DMS153 (cell line): ENCODE measurements at regions not wholly inside any gene's neighbourhood (a gene's known extent, or its start where the extent isn't known, plus 50 kb on each side); places are given as distances from the start of the nearest gene placed in this dataset.
A peak's percentile ranks its signal among the peaks of the same experiment; 100 is the strongest.

ENCODE experiments used
- DNase-seq: peaks from one replicate; lab custom pipeline; 2025; lab: John Stamatoyannopoulos, UW

DNA sequence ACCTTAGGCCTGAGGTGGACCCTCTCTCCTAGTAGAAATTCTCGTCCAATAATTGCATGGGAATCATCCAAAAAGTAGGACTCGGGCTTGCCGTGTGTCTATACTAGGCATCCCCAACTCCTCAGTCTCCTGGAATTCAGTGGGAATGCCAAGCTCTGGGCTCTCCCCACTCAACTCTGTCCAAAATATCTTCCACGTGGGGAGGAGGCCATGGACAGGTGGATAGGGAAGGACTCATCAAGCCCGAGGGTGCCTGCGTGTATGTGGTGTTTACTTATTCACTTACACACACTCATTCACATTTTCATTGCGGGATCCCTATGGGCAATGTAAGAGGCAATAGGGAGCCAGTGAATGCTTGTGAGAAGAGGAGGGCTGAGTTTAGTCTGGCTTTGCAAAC is 383.3 kb downstream of the MN1 start:
- DNase-seq: no peak

DNA sequence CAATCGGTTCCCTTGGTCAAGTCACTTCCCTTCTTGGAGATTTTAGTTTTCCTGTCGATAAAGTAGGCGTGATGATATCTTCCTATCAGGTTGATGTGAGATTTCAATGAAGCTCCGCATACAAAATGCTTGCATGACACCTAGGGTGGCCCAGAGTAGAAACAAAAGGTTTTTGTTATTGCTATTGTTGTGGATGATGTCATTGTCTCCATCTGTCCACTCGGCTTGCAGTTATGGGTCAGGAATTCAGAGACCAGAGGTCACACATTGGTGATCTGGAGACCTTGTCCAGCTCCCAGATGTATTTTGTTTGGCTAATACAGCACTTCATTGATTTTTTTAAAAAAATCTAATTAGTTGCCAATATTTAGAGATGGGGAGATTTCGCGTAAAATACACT is 382.1 kb downstream of the MN1 start:
- DNase-seq: no peak

DNA sequence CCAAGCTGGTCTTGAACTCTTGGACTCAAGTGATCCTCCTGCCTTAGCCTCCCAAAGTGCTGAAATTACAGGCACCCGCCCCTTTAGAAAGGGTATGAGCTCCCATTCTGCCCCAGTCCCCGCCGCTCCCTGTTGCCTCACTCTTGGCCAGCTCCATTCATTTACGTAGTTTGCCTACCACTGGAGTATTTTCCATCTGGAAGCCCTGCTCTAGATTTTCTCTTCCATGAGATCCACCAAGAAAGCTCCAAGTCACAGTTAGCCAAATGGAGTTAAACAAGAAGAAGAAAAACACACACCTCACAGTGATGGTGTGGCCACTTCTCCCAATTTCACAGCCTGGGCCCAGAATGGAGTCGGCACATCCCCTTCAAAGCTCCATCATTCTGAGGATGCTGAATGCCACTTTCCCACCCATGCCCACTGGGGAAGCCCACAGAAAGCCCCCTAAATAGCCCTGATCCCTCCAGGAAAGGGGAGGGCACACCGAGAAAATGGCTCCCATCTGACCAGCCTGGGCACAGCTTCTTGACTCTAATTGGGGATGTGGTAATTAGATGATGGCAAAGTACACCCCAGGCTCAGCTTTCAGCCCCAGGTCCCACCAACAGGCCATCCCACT is 381.2 kb downstream of the MN1 start:
- DNase-seq: no peak

DNA sequence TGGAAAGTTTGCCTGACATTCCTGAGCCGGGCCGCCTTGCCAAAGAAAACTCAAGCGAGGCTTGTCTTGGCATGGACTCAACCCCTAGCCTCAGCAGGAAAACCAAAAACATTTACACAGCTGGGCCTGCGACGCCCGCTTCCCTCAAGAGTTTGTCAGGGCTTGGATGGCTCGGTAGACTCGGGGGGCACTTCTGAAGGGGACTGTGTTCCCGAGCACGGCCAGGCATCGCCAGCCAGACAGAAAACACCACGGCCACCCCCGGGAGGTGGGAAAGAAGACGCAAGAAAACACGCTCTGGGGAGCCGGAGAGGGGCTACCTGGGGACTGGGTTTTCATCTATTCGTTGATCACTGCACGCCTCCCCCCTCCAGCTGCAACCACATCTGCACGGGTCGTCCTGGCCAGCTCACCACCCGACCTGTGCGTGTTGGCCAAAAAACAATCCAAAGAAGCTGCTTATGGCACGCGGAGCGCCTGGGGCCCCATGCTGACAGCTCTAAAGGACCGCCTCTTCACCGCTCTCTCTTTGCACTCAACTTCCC is 380.7 kb downstream of the MN1 start:
- DNase-seq: no peak

DNA sequence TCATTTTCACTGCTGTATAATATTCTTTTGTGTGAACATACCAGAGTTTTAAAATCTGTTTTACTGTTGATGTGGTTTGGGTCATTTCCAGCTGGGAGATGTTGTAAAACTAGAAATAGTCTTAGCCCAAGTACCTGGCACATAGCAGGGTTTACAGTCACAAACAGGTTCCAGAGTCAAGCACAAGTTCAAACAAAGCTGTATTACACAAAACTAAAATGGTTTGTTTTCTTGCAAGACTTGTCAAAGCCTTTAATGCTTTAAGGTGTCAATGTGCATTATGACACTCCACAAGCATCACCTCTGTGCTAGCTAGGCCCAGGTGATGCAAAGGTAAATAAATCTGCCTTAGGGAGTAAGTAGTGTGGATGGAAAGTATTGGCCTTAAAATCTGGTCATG is 379.1 kb downstream of the MN1 start:
- no peak for DNase-seq

DNA sequence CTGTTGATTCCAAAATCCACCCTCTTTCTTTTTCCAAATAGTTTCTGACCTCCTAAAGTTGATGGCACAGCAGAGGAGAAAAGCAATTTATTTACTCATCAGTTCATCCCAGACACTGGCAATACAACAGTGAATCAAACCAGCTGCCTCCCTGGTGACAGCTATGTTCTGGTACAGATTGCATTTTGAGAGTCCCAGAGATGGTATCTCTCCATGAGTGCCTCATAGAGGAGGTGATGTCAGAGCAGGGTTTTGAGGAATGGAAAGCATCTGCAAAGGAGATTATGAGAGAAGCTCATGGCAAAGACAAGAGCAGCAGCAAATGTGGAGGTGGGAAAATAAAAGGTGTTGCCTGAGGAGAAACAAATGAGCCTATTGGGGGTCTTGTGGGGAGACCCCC is 377.2 kb downstream of the MN1 start:
- DNase-seq: no peak

DNA sequence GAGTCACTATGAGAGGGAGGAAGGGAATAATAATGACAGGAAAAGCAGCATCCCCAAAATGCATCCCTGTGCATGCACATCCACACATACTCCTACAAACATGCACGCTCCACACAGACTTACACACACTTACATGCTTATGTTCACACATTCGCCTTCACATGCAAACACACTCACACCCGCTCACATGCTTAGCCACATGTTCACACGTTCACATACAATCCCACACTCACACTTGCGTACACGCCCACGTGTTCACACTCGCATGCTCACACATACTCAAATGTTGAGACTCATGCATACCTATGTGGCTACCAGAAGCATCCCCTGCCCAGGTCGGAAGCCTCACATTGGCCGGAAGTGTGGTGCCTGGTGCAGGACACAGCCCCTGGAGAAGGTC is 372.1 kb downstream of the MN1 start:
- DNase-seq: no peak

DNA sequence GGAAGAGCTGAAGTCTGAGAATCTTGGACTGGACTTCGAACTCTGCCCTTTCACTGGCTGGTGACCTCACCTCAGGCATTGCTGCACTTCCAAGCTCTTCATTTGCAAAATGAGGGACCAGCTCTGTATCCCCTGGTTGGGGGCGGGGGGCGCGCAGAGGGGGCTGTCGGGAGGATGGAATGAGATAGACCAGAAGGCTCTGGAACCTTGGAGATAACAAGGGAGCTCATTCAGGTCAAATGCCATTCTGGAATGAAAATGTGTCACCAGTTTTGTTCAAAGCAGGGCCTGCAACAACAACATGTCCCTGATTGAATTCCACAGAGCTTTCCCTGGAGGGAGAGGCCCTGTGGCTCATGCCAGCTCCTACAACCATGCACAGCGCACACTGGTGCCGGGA is 370.5 kb downstream of the MN1 start:
- no peak for DNase-seq

DNA sequence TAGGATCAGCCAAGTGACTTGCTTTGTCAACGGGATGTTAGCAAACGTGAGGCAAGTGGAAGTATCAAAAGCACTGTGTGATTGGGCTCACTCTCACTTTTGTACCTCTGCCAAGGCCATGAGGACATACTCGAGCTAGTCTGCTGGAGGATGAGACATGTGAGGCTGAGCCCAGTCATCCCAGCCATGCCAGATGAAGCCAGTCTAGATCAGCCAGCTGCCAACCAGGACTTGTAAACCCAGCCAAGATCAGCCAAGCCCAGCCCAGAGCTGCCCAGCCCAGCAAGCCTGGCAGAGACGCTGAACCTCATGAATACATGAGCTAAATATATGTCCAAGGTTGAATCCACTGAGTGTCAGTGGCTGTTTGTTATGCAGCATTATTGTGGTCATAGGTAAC is 369.7 kb downstream of the MN1 start:
- DNase-seq: no peak

DNA sequence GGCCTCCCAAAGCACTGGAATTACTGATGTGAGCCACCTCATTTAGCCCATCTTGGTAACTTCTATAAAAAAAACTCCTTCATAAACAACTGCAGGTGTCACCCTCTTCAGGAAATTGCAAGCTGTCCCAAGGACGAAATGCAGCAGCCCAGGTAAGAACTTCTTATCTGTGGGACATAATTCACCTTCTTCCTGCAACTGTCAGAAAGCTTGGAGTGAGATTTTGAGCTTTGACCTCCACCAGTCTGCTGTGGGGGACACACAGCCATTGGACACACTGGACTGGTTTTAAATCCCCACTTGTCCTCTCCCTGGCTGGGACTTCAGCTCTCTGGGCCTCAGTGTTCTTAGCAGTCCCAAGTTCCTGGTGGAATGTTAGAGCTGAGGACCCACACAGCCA is 368.5 kb downstream of the MN1 start:
- no peak for DNase-seq

DNA sequence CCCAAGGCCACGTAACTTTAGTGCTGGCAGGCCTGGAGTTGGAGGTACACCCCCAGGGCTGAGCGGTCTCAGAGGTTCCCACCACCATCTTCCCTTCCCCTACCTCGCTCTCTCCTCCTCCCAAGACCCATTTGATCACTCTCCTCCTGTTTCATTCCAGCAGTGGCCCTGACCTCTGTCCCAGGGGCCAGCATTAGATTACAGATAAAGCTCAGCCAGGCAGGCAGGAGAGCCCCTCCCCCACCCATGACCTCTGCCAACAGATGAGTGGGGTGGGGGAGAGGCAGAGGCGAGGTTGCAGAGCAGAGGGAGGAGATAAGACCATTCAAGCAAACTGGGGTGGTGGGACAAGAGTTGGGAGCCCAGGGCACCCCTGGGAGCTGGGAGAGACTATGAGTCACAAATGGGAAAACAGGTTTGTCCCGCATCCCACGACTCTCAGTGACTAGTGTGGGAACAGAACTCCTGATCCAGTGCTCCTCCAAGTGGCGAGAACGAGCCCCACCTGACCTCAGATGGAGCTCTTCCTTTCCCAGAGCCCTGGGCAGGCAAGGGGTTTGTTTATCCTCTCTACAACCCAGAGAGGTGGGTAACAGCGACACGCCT is 367.9 kb downstream of the MN1 start:
- no peak for DNase-seq

DNA sequence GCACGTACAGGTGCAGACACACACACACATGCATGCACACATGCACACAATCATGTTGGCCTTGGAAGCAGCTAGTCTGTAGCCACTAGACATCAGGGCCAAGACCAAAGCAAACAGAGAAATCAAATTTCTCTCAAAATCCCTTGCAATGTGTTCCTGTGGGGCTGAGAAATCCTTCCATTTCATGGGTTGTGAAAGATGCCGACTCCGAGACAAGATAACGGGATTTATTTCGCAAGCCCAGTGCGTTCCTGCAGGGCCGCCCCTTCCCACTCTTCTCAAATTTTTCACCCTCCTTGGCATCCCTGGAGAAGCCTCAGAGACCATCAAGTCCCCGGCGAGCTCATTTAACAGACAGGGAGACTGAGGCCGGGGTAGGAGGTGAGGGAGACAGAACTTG is 366.7 kb downstream of the MN1 start:
- no peak for DNase-seq

DNA sequence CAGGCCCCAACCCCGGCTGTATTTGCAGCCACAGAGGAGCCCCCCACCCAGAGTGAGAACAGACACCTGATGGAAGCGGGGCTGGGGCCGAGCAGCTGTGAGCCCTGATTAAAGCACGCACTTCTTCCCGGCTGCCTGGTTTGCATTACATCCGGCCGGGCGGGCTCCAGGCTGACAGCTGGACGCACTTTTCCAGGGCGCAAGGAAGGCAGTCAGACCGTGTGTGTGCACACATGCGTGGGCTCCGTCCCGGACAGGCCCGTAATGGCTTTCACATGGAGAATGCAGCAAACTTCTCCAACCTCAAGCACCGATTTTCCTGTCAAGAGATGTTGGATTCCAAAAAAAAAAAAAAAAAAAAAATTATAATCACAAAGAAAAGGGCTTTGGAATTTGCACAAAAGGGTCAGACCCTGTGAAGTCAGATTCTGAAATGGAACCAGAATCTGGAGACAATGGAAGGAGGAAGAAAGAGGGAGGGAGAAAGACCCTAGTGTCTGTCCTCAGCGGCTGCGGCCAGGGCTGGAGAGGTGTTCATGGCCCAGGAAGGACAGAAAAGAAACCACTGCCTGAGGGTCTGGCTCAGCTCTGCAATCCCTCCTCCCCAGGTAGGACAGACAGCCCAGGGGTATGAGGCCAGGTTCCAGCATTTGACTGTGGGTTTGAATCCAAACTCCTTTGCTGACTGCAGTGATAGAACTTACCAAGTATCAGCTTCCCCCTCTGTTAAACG is 365.5 kb downstream of the MN1 start:
- peak; percentile 30 for DNase-seq

DNA sequence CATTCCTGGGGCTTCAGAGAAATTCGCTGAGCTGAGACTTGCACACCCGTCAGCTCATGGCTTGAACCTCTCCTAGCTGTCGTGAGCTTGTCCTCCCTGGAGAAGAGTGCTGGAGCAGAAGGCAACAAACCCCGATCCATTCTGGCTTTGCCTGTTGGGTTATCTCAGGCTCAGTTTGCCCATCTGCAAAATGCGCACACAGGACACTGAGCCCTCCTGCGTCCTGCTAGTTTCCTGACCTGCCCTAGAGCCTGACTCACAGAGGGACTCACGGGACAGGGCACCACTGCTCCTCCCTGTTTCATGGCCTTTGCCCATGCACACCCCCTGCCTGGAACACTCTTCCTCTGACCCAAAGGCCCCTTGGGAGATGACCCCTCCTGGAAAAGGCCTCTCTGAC is 365.0 kb downstream of the MN1 start:
- DNase-seq: no peak

DNA sequence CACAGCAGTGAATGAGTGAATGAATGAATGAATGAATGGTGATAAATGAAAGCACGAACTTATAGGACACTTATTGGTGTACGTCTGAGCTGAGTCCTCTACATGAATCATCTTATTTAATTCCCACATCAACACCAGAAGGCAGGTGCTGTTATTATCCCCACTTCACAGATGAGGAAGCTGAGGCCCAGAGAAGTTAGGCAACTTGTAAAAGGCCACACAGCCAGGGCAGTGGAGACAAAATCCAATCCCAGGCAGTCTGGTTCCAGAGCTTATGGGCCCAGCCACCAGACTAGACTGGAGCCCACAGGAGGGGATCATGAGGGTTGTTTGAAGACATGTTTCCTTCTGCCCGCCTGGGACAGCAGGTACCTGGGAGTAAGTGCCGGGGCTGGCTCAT is 364.0 kb downstream of the MN1 start:
- no peak for DNase-seq

DNA sequence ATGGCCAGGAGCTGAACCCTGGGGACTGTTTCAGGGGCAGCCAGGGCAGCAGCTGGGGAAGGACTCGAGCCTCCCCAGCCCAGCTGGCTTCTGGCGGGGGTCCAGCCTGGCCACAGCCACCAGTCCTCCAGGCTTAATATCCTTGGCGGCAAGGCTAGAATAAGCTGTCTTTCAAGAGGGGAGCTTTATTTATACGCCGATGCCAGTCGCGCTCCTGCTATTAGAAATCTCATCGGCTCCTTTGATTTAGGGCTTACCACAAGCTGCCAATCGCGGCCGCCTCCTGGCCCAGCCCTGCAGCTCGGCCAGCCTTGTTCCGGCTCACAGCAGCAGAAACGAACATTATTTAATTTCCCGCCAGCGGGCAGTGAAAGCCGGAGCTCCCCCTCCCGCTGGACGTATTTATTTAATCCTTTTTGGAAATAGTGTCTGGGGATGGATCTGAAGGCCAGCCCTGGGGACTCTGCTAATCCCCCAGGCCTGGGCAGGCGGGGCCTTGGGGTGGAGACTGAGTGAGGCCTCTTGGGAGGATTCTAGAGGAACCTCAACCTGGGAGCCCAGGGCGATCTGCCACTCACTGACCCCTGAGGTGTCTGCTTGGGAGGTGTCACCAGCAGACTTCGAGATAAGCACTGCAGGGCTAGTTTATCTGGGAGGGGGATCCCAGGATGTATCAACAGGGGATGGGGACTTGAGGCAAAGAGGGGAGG is 363.1 kb downstream of the MN1 start:
- peak; percentile 51 for DNase-seq

DNA sequence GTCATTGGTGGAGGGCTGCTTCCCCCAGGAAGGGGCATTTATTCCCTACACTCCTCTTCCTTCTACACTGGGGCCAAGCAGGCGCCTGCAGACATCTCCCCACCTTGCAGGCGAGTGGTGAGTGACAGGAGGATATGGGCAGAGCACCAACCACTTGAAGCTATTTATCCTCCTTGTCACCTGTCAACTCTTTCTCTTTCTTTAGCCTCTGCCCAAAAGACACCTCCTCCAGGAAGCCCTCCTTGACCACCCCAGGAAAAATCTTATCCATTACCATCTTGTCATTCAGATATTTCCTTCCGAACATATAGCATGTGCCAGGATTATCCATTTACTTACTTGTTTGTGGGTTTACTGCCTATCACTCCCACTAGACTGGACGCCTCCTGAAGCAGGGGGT is 362.4 kb downstream of the MN1 start:
- DNase-seq: no peak

DNA sequence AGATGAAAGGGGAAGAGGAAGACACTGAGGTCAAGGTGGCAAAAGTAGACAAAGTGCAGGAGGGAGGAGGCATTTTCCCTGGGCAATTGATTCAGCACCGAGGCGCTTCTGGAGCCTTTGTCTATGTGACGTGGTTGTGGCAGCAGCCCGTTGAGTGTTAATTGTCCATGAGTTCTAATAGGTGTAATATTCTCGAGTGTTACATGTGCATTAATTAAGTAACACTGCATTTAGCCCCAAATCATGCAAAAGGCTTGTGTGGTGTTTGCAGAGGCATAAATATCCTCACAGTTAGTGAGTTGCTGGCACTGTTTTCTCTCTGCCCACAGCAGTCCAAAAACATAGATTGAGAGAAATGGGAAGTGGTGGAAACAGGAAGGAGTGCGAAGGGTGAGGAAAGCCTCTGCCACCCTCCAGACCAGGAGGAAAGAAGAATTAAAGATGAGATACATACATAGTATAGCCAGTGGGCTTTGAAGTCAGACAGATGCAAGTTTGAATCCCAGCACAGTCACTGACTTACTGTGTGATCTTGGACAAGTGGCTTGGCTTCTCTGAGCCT is 361.2 kb downstream of the MN1 start:
- DNase-seq: no peak

DNA sequence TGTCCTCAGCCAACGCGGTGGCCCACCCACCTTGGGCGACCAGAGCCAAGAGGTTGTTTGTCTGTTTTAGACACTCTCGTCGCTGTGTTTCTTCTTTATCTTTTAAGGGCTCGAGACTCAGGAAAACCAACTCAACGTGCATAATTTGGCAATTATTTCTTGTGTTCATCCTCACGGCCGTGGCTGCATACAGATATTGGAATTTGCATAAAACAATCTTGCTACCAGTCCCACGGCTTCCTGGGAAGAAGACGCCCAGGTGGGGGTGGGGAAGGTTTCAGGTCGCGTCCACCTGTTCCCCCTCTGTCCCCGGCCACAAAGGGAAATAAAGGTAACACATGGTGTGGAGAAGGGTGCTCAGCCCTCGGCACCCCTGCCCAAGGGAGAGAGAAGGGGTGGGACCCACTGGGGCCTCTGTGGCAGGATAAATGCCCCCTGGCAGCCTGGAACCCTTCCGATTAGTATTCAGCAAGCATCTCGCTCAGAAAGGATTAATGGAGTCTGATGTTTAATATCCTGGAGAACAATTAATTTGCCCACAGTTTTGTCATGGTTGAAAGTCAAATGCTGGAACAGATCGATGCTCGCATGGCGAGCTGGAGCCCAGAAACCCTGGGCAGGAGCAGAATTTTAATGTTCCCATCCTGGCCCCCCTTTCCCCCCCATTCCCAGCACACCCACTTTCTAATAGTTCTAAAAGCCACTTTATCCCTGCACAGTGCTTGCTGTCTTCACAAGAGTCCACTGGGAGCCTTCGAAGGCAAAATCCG is 359.7 kb downstream of the MN1 start:
- no peak for DNase-seq

DNA sequence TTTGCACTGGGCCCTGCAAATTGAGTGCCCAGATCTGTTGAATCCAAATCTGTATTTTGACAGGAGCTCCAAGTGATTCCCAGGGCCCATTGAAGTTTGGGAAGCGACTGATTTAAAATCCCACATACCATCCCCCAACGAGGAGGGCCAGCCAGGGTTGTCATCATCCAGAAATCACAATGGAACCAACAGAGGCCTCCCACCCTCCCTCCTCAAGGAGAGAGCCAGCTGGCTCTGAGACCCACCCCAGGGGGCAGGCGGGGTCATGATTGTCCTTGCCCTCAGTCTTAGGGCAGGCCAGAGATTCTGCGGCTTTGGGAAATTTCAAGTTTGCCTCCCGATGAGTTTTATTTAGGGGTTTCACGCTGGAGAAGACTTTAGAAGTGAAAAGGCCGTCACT is 358.2 kb downstream of the MN1 start:
- no peak for DNase-seq

DNA sequence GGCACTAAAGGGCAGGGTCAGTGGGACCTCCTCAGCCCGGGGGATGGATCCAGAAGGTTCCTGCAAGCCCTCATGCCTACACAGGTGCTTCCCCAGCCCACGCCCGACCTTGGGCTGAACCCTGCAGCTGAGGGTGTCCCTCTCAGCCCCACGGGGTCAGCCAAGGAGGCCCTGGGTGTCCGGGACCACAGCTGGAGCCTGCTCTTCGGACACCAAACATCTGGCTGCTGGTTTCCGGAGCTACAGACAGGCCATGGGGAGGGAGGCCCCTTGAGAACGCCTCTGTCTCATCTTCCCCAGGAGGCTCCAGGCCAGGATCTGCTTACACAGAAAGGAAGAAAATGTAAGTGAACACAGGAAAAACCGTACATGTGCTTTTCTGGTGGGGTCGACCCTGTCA is 355.7 kb downstream of the MN1 start:
- DNase-seq: no peak

DNA sequence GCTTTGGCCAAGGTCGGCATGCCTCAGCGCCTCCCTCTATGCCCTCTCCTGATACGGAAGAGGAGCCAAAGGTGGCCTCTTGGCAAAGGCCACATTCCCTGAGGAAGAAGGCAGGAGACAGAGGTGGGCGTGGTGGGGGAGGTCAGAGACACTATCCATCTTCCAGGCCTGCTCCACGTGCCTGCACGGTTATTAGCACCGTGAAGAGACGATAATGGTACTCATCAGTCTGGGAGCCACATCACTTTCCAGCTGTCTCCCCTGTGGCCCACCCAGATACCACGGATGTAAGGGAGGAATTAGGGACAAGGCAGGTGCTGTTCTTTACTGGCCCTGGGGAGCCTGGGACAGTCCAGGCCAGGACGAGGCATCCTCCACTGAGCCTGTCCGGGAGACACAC is 354.3 kb downstream of the MN1 start:
- DNase-seq: no peak
